ENCODE measurements at regions not wholly inside any gene's neighbourhood (a gene's known extent, or its start where the extent isn't known, plus 50 kb on each side); places are given as distances from the start of the nearest gene placed in this dataset.

DNA sequence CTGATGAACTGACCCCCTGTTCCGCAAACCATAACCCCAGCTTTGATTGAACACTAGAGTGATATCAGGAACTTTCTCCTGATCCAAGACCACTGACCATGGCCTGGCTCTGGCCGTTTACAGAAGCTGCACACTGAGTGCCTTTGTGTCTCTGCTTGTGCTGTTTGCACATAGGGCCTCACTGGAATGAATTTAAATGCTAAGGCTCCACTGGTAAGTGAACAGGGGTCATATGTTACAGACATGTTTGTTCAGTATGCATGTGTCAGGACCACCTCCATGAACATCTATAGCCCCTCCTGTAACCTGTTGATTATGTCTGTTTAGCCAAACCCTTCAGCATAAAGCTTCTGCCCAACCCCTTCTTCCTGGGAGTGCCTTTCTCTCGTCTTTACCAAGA, 1239.8 kb downstream of the TMEM121 start:
- H2BK120ac ChIP-seq (replicated peaks; ENCODE audit: low read depth, low read length): no peak overlapping the region
- H3K79me1 ChIP-seq (ENCODE audit: low read depth, low read length): no peaks in the 10 kb centered on the region
- H2BK12ac ChIP-seq (ENCODE audit: low read depth, low read length): no peak overlapping the region
- DNase-seq (ENCODE audit: low read depth in 1 of 2, low spot score in 2 of 2): no peak
- no peak overlapping the region for H2AK5ac ChIP-seq (ENCODE audit: low read depth, low read length)
- no peak overlapping the region for H2BK5ac ChIP-seq (ENCODE audit: low read depth, low read length)
- no peaks in the 10 kb centered on the region for H3K4me1 ChIP-seq (replicated peaks in 1 of 4; ENCODE audit: control insufficient read depth in 3 of 4, insufficient read depth in 4 of 4, low read length in 3 of 4)
- no peak overlapping the region for H4K8ac ChIP-seq (ENCODE audit: extremely low read depth, insufficient read depth, low read length)
- 61% methylated on average over 3 of the region's 3 CpGs; no CpG with 5 or more reads in 1 of the 2 experiments for WGBS, 2 experiments (ENCODE audit: extremely low coverage in 1 of 2, insufficient coverage in 1 of 2, insufficient read length in 1 of 2, insufficient replicate concordance in 2 of 2, low coverage in 1 of 2, low lambda C conversion rate in 2 of 2, missing lambda C conversion rate in 1 of 2)
- H3K36me3 ChIP-seq (ENCODE audit: control insufficient read depth in 2 of 4, insufficient read depth in 4 of 4, low read length in 3 of 4): no peaks in the 10 kb centered on the region
- POLR2A ChIA-PET (ENCODE audit: partially characterized antibody): no interaction called here
- no peak overlapping the region for H3K4me3 ChIP-seq (ENCODE audit: extremely low read depth in 1 of 4, insufficient read depth in 2 of 4, low read depth in 3 of 4, low read length in 4 of 4)
- CTCF ChIA-PET (ENCODE audit: partially characterized antibody): no interaction called here
- H2AFZ ChIP-seq (ENCODE audit: low read length): no peak overlapping the region
- no peak overlapping the region for H2BK15ac ChIP-seq (ENCODE audit: low read length)
- H3K23ac ChIP-seq (ENCODE audit: insufficient read length): no peak overlapping the region
- H3K23me2 ChIP-seq (ENCODE audit: low read depth, low read length): no peaks in the 10 kb centered on the region
- no peak overlapping the region for H3K27ac ChIP-seq (ENCODE audit: low read depth, low read length)
- FAIRE-seq: no peak
- no peak overlapping the region for H3K4ac ChIP-seq (replicated peaks; ENCODE audit: insufficient read length, low read depth, low read length)
- H3K18ac ChIP-seq (ENCODE audit: extremely low read depth, low read length): no peak overlapping the region
- H3K27me3 ChIP-seq (replicated peaks in 1 of 4; ENCODE audit: control insufficient read depth in 3 of 4, extremely low read depth in 1 of 4, insufficient read depth in 3 of 4, low read length in 3 of 4): no peaks in the 10 kb centered on the region
- no peak overlapping the region for H3K4me2 ChIP-seq (ENCODE audit: insufficient read depth in 1 of 2, low read depth in 2 of 2, low read length in 2 of 2)
- H2BK20ac ChIP-seq (ENCODE audit: low read length): no peak overlapping the region
- H3K9ac ChIP-seq (replicated peaks in 1 of 4; ENCODE audit: extremely low read depth in 1 of 4, low read depth in 3 of 4, low read length in 3 of 4): no peak overlapping the region
- no peak overlapping the region for H4K5ac ChIP-seq (ENCODE audit: insufficient read length, low read depth, low read length)
- H3K14ac ChIP-seq (ENCODE audit: insufficient read length): no peak overlapping the region
- no peak overlapping the region for H3K56ac ChIP-seq (replicated peaks; ENCODE audit: insufficient read length, low read depth, low read length)
- H3K79me2 ChIP-seq (ENCODE audit: control insufficient read depth in 1 of 2, insufficient read depth in 2 of 2, low read length in 2 of 2): no peaks in the 10 kb centered on the region
- H3K9me3 ChIP-seq (ENCODE audit: insufficient read depth in 2 of 2, low read depth in 1 of 2, low read length in 1 of 2): peaks cover 6 to 24% of the 10 kb centered on the region in 2 experiments; a peak in 3 of 4 replicates
- H4K20me1 ChIP-seq (replicated peaks in 1 of 2; ENCODE audit: control insufficient read depth in 1 of 2, insufficient read depth in 2 of 2, low read length in 2 of 2): no peaks in the 10 kb centered on the region
- no peak overlapping the region for H4K91ac ChIP-seq (replicated peaks; ENCODE audit: insufficient read length, low read length)
- TF ChIP-seq, protein P1, sequence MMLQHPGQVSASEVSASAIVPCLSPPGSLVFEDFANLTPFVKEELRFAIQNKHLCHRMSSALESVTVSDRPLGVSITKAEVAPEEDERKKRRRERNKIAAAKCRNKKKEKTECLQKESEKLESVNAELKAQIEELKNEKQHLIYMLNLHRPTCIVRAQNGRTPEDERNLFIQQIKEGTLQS (IDR thresholded peaks at IDR 0.05; ENCODE audit: insufficient read depth, low read depth, low read length): no peak
- TF ChIP-seq BACH1 (IDR thresholded peaks at IDR 0.05; ENCODE audit: low read length) (no peak), SP4 (IDR thresholded peaks at IDR 0.05; ENCODE audit: low read length) (no peak), SIX5 (IDR thresholded peaks at IDR 0.05; ENCODE audit: low read depth, low read length) (no peak), EGR1 (IDR thresholded peaks at IDR 0.05; ENCODE audit: borderline replicate concordance, low read depth, low read length) (no peak), POLR2AphosphoS5 (IDR thresholded peaks at IDR 0.05; ENCODE audit: low read depth, low read length) (no peak), NANOG (IDR thresholded peaks at IDR 0.05; ENCODE audit: insufficient read depth, low read depth, low read length, poor library complexity, severe bottlenecking) (no peak), CBX8 (IDR thresholded peaks at IDR 0.05; ENCODE audit: borderline replicate concordance, low read depth, low read length) (no peak), GABPA (IDR thresholded peaks at IDR 0.05; ENCODE audit: borderline replicate concordance, insufficient read depth, low read length) (no peak), POU5F1 (IDR thresholded peaks at IDR 0.05; ENCODE audit: low read depth, low read length) (no peak), NRF1 (IDR thresholded peaks at IDR 0.05; ENCODE audit: low read depth, low read length) (no peak), CREB1 (IDR thresholded peaks at IDR 0.05) (no peak)
- TF ChIP-seq, protein P2, sequence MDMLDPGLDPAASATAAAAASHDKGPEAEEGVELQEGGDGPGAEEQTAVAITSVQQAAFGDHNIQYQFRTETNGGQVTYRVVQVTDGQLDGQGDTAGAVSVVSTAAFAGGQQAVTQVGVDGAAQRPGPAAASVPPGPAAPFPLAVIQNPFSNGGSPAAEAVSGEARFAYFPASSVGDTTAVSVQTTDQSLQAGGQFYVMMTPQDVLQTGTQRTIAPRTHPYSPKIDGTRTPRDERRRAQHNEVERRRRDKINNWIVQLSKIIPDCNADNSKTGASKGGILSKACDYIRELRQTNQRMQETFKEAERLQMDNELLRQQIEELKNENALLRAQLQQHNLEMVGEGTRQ (IDR thresholded peaks at IDR 0.05; ENCODE audit: low read length): no peak
- TF ChIP-seq, protein P3, sequence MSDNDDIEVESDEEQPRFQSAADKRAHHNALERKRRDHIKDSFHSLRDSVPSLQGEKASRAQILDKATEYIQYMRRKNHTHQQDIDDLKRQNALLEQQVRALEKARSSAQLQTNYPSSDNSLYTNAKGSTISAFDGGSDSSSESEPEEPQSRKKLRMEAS (IDR thresholded peaks at IDR 0.05): no peak

Measured in H1 (cell line).